OCI-LY7 (cell line): ENCODE measurements at regions not wholly inside any gene's neighbourhood (a gene's known extent, or its start where the extent isn't known, plus 50 kb on each side); places are given as distances from the start of the nearest gene placed in this dataset.

Experiments used
- BruUV-seq: library from RNA; stranded (reverse); fragments of 400-500 nt; replicated peaks from 2 replicates; lab custom pipeline; 2021; lab: Mats Ljungman, UMichigan
- CTCF ChIA-PET: fragments of 300-600 bp; sonication (Branson Sonifier 250); formaldehyde crosslinking; loops from one replicate; lab custom pipeline; 2022; ENCODE audit warnings: antibody characterized with exemption; ENCODE audit not compliant: unreplicated experiment; lab: Charles Lee
- POLR2A ChIA-PET: fragments of 300-600 bp; sonication (Branson Sonifier 250); formaldehyde crosslinking; loops from one replicate; lab custom pipeline; 2022; ENCODE audit warnings: antibody characterized with exemption; lab: Charles Lee
- DNase-seq: peaks from one replicate; pipeline ENCODE4 v3.0.0-alpha.2; 2015; ENCODE audit warnings: low spot score
- H2AFZ ChIP-seq: fragments of 200-600 bp; sonication (generic), shearing (Covaris generic); 2 replicates; pipeline ENCODE4 v1.6.1; 2014; ENCODE audit warnings: mild to moderate bottlenecking, antibody characterized with exemption, low read length, moderate library complexity
- H3K27ac ChIP-seq: fragments of 200-600 bp; sonication (generic); 2 replicates; pipeline ENCODE4 v1.5.1; 2014; ENCODE audit warnings: mixed run types, low read depth, mild to moderate bottlenecking, moderate library complexity, low read length, inconsistent platforms; ENCODE audit not compliant: poor library complexity, severe bottlenecking
- H3K36me3 ChIP-seq: fragments of 200-600 bp; sonication (generic); 2 replicates; pipeline ENCODE4 v1.6.1; 2014; ENCODE audit warnings: mild to moderate bottlenecking, antibody characterized with exemption, low read length, moderate library complexity, mixed read lengths; ENCODE audit not compliant: insufficient read depth
- H3K4me1 ChIP-seq: fragments of 200-600 bp; sonication (generic); 2 replicates; pipeline ENCODE4 v1.5.1; 2014; ENCODE audit warnings: mild to moderate bottlenecking, low read length; ENCODE audit not compliant: insufficient read depth, poor library complexity, severe bottlenecking
- H3K4me2 ChIP-seq: fragments of 200-600 bp; sonication (generic); 2 replicates; pipeline ENCODE4 v1.6.1; 2014; ENCODE audit warnings: mild to moderate bottlenecking, low read length
- H3K4me3 ChIP-seq: fragments of 200-600 bp; sonication (generic); 2 replicates; pipeline ENCODE4 v1.5.1; 2014; ENCODE audit warnings: mild to moderate bottlenecking, low read depth, low read length; ENCODE audit not compliant: poor library complexity, severe bottlenecking
- H3K79me2 ChIP-seq: fragments of 200-600 bp; sonication (generic); 2 replicates; pipeline ENCODE4 v1.6.1; 2016; ENCODE audit warnings: low read depth, mild to moderate bottlenecking, low read length, moderate library complexity, mixed read lengths; ENCODE audit not compliant: insufficient read depth
- H3K9me2 ChIP-seq: fragments of 200-600 bp; sonication (generic); 2 replicates; pipeline ENCODE4 v1.6.1; 2016; ENCODE audit warnings: mild to moderate bottlenecking, low read length, mixed read lengths; ENCODE audit not compliant: insufficient read depth
- H3K9me3 ChIP-seq: fragments of 200-600 bp; sonication (generic); 2 replicates; pipeline ENCODE4 v1.6.1; 2014; ENCODE audit warnings: mild to moderate bottlenecking, mixed run types, low read length, mixed read lengths
- H4K20me1 ChIP-seq: fragments of 200-600 bp; sonication (generic); 2 replicates; pipeline ENCODE4 v1.6.1; 2014; ENCODE audit warnings: mild to moderate bottlenecking, antibody characterized with exemption, low read length, moderate library complexity, mixed read lengths; ENCODE audit not compliant: insufficient read depth
- EZH2phosphoT487 ChIP-seq: fragments of 200-600 bp; sonication (generic); IDR thresholded peaks from 2 replicates; pipeline ENCODE4 v1.6.1; 2018; ENCODE audit warnings: low read depth, borderline replicate concordance, mild to moderate bottlenecking, mixed run types, antibody characterized with exemption, low read length, moderate library complexity, mixed read lengths
- intact Hi-C: fragments of 100-400 bp; cut with micrococcal nuclease; formaldehyde crosslinking; loops from one replicate; pipeline ENCODE4 v1.10.0; 2022; ENCODE audit not compliant: unreplicated experiment
- TF ChIP-seq, protein P1 (sequence below): fragments of 200-600 bp; sonication (generic); conservative IDR thresholded peaks from 2 replicates; pipeline ENCODE4 v1.5.1; 2014; ENCODE audit warnings: mild to moderate bottlenecking, antibody characterized with exemption, low read length, moderate library complexity, mixed read lengths

- H3K9me2 ChIP-seq: no peaks in the 10 kb centered on the region
- H3K36me3 ChIP-seq: no peaks in the 10 kb centered on the region
- H3K27ac ChIP-seq: no peak overlapping the region
- H3K79me2 ChIP-seq: no peaks in the 10 kb centered on the region
- ChIA-PET POLR2A (no interaction called here), CTCF (no interaction called here)
- intact Hi-C loops: no loop called here
- H2AFZ ChIP-seq: no peak overlapping the region
- BruUV-seq: no TSS peak
- H3K4me1 ChIP-seq: no peaks in the 10 kb centered on the region
- DNase-seq: no peak
- H3K9me3 ChIP-seq: no peaks in the 10 kb centered on the region
- TF ChIP-seq, protein P1, sequence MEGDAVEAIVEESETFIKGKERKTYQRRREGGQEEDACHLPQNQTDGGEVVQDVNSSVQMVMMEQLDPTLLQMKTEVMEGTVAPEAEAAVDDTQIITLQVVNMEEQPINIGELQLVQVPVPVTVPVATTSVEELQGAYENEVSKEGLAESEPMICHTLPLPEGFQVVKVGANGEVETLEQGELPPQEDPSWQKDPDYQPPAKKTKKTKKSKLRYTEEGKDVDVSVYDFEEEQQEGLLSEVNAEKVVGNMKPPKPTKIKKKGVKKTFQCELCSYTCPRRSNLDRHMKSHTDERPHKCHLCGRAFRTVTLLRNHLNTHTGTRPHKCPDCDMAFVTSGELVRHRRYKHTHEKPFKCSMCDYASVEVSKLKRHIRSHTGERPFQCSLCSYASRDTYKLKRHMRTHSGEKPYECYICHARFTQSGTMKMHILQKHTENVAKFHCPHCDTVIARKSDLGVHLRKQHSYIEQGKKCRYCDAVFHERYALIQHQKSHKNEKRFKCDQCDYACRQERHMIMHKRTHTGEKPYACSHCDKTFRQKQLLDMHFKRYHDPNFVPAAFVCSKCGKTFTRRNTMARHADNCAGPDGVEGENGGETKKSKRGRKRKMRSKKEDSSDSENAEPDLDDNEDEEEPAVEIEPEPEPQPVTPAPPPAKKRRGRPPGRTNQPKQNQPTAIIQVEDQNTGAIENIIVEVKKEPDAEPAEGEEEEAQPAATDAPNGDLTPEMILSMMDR: no peak
- no peak for TF ChIP-seq EZH2phosphoT487
- no peaks in the 10 kb centered on the region for H4K20me1 ChIP-seq
- H3K4me3 ChIP-seq: no peak overlapping the region
- no peak overlapping the region for H3K4me2 ChIP-seq
These were observed 395.9 kb downstream of the PSAT1 start for GRCh38 chr9:78692871-78693270.

DNA sequence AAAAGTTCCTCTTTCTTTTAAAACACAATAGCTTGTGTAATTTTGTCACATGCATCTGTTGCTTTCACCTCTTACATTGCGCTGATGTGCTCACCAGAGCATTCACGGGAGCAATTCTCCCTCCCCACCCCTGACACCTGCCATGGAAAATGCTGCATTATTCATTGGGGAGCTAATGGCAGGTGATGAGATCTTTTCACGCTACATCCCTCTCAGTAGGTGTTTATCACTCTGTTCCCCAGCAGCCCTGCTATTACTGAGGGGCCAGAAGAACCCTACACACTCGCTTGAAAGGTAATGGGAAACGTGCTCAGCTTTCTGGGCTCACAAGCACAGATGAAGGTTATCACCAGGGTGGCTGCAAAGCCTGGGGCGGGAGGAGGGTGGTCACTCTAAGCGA, 398.0 kb downstream of the PSAT1 start:
- Histone ChIP-seq H2AFZ (no peak overlapping the region), H3K27ac (no peak overlapping the region), H3K36me3 (no peaks in the 10 kb centered on the region), H3K4me3 (no peak overlapping the region), H3K9me2 (no peaks in the 10 kb centered on the region), H3K4me1 (no peaks in the 10 kb centered on the region), H3K9me3 (no peaks in the 10 kb centered on the region), H4K20me1 (no peaks in the 10 kb centered on the region), H3K4me2 (no peak overlapping the region), H3K79me2 (no peaks in the 10 kb centered on the region)
- TF ChIP-seq EZH2phosphoT487: no peak
- TF ChIP-seq, protein P1: no peak
- DNase-seq: peak; percentile 8
- intact Hi-C loops: no loop called here
- no TSS peak for BruUV-seq
- ChIA-PET CTCF (no interaction called here), POLR2A (no interaction called here)

GRCh38 chr9:78695519-78695918, 398.6 kb downstream of the PSAT1 start:
- H3K27ac ChIP-seq: no peak overlapping the region
- no peaks in the 10 kb centered on the region for H3K4me1 ChIP-seq
- H2AFZ ChIP-seq: no peak overlapping the region
- no peaks in the 10 kb centered on the region for H3K79me2 ChIP-seq
- H4K20me1 ChIP-seq: no peaks in the 10 kb centered on the region
- no peak overlapping the region for H3K4me2 ChIP-seq
- POLR2A ChIA-PET: no interaction called here
- no peak overlapping the region for H3K4me3 ChIP-seq
- BruUV-seq: no TSS peak
- CTCF ChIA-PET: interaction anchor here (0.6 kb wide), 2 partner anchors 13 to 1411 kb away, joined by 3 to 4 read pairs; no protein-coding TSS in a partner anchor
- no peaks in the 10 kb centered on the region for H3K36me3 ChIP-seq
- TF ChIP-seq, protein P1: no peak
- no peak for TF ChIP-seq EZH2phosphoT487
- DNase-seq: no peak
- no peaks in the 10 kb centered on the region for H3K9me2 ChIP-seq
- intact Hi-C loops: no loop called here
- H3K9me3 ChIP-seq: no peaks in the 10 kb centered on the region
